ENCODE measurements at regions not wholly inside any gene's neighbourhood (a gene's known extent, or its start where the extent isn't known, plus 50 kb on each side); places are given as distances from the start of the nearest gene placed in this dataset.

DNA sequence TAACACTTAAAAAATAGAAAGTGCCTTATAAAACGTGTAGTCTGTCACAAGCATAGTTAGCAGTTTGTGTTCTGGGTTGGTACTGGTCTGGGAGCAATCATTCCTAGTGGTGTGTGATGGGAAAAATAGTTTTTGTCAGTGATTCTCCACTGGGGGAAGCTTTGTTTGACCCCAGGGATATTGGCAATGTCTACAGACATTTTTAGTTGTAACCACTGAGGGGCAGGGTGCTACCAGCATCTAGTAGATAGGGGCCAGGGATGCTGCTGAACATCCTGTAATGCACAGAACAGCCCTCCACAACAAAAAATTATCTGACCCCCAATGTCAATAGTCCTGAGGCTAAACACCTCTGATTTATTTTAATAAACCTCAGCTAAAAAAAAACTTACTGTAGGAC is 51.6 kb upstream of the CREB5 start:
- TF ChIP-seq CTCF (IDR thresholded peaks at IDR 0.05) (no peak), SMC3 (IDR thresholded peaks at IDR 0.05; ENCODE audit: low read depth, low read length) (peak; percentile 19; the same call in 1 of the 2 replicates), JUND (IDR thresholded peaks at IDR 0.05) (no peak), EZH2phosphoT487 (IDR thresholded peaks at IDR 0.05; ENCODE audit: borderline replicate concordance, low read depth) (no peak), FOXJ3 (CRISPR knock-in tag; IDR thresholded peaks at IDR 0.05) (no peak), USF2 (IDR thresholded peaks at IDR 0.05; ENCODE audit: borderline replicate concordance, low read depth, low read length) (no peak), RFX5 (IDR thresholded peaks at IDR 0.05; ENCODE audit: low read length) (no peak), RAD21 (IDR thresholded peaks at IDR 0.05; ENCODE audit: low read length) (peak; percentile 66)
- TF ChIP-seq, protein P1, sequence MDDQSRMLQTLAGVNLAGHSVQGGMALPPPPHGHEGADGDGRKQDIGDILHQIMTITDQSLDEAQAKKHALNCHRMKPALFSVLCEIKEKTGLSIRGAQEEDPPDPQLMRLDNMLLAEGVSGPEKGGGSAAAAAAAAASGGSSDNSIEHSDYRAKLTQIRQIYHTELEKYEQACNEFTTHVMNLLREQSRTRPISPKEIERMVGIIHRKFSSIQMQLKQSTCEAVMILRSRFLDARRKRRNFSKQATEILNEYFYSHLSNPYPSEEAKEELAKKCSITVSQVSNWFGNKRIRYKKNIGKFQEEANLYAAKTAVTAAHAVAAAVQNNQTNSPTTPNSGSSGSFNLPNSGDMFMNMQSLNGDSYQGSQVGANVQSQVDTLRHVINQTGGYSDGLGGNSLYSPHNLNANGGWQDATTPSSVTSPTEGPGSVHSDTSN (IDR thresholded peaks at IDR 0.05): no peak
- TF ChIP-seq, protein P2, sequence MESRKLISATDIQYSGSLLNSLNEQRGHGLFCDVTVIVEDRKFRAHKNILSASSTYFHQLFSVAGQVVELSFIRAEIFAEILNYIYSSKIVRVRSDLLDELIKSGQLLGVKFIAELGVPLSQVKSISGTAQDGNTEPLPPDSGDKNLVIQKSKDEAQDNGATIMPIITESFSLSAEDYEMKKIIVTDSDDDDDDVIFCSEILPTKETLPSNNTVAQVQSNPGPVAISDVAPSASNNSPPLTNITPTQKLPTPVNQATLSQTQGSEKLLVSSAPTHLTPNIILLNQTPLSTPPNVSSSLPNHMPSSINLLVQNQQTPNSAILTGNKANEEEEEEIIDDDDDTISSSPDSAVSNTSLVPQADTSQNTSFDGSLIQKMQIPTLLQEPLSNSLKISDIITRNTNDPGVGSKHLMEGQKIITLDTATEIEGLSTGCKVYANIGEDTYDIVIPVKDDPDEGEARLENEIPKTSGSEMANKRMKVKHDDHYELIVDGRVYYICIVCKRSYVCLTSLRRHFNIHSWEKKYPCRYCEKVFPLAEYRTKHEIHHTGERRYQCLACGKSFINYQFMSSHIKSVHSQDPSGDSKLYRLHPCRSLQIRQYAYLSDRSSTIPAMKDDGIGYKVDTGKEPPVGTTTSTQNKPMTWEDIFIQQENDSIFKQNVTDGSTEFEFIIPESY (IDR thresholded peaks at IDR 0.05; ENCODE audit: borderline replicate concordance, low read depth): no peak

Measured in SK-N-SH (cell line).